22Rv1 (cell line): ENCODE measurements at regions not wholly inside any gene's neighbourhood (a gene's known extent, or its start where the extent isn't known, plus 50 kb on each side); places are given as distances from the start of the nearest gene placed in this dataset.

Experiments
- CTCF ChIP-seq: fragments of 450-650 bp; IDR thresholded peaks from 2 replicates; pipeline ENCODE4 v1.5.1; 2017; ENCODE audit warnings: mild to moderate bottlenecking
- ZFX ChIP-seq: fragments of 450-650 bp; IDR thresholded peaks from 2 replicates; pipeline ENCODE4 v1.6.1; 2017; ENCODE audit warnings: antibody characterized with exemption, borderline replicate concordance

- TF ChIP-seq CTCF: no peak
- TF ChIP-seq ZFX: no peak
Measured at GRCh38 chr2:22855081-22855480, 529.9 kb upstream of the KLHL29 start.
